A673 (cell line): ENCODE measurements at regions not wholly inside any gene's neighbourhood (a gene's known extent, or its start where the extent isn't known, plus 50 kb on each side); places are given as distances from the start of the nearest gene placed in this dataset.

ENCODE experiments used
- BruUV-seq: library from RNA; stranded (reverse); fragments of 400-500 nt; replicated peaks from 2 replicates; lab custom pipeline; 2021; lab: Mats Ljungman, UMichigan
- CTCF ChIA-PET: fragments of 300-600 bp; sonication (Branson Sonifier 250); formaldehyde crosslinking; loops from one replicate; lab custom pipeline; 2022; ENCODE audit warnings: antibody characterized with exemption; lab: Charles Lee
- POLR2A ChIA-PET: fragments of 300-600 bp; sonication (Branson Sonifier 250); formaldehyde crosslinking; loops from one replicate; lab custom pipeline; 2022; ENCODE audit warnings: antibody characterized with exemption; ENCODE audit not compliant: low non-redundant PET; lab: Charles Lee
- DNase-seq: peaks from one replicate; pipeline ENCODE4 v3.0.0-alpha.2; 2015; ENCODE audit warnings: low spot score
- H3K27ac ChIP-seq: fragments of 200-600 bp; sonication (generic); 2 replicates; pipeline ENCODE4 v1.5.1; 2016; ENCODE audit warnings: mixed run types, low read depth, mild to moderate bottlenecking, mixed read lengths, antibody characterized with exemption, low read length; ENCODE audit not compliant: poor library complexity, severe bottlenecking
- H3K27me3 ChIP-seq: fragments of 200-600 bp; sonication (generic); replicated peaks from 2 replicates; pipeline ENCODE4 v1.6.1; 2017; ENCODE audit warnings: mixed run types, low read depth, mild to moderate bottlenecking, mixed read lengths, antibody characterized with exemption, low read length; ENCODE audit not compliant: insufficient read depth, poor library complexity
- H3K36me3 ChIP-seq: fragments of 200-600 bp; sonication (generic); 2 replicates; pipeline ENCODE4 v1.6.1; 2016; ENCODE audit warnings: mixed run types, mild to moderate bottlenecking, mixed read lengths, antibody characterized with exemption, low read length; ENCODE audit not compliant: insufficient read depth, poor library complexity, severe bottlenecking
- H3K4me1 ChIP-seq: fragments of 200-600 bp; sonication (generic); 2 replicates; pipeline ENCODE4 v1.6.1; 2017; ENCODE audit warnings: mixed run types, mild to moderate bottlenecking, mixed read lengths, antibody characterized with exemption, low read length; ENCODE audit not compliant: insufficient read depth, poor library complexity, severe bottlenecking
- H3K4me3 ChIP-seq: fragments of 200-600 bp; sonication (generic); 2 replicates; pipeline ENCODE4 v1.5.1; 2016; ENCODE audit warnings: low read depth, mixed run types, mild to moderate bottlenecking, mixed read lengths, low read length; ENCODE audit not compliant: poor library complexity, severe bottlenecking
- H3K9me3 ChIP-seq: fragments of 200-600 bp; sonication (generic); 2 replicates; pipeline ENCODE4 v1.6.1; 2016; ENCODE audit warnings: mixed run types, low read depth, mild to moderate bottlenecking, mixed read lengths, antibody characterized with exemption, low read length; ENCODE audit not compliant: poor library complexity, severe bottlenecking
- EZH2 ChIP-seq: fragments of 200-600 bp; sonication (generic); IDR thresholded peaks from 2 replicates; pipeline ENCODE4 v1.6.1; 2017; ENCODE audit warnings: borderline replicate concordance, low read depth, mild to moderate bottlenecking, mixed read lengths, antibody characterized with exemption, low read length; ENCODE audit not compliant: poor library complexity, severe bottlenecking
- intact Hi-C: fragments of 100-400 bp; cut with micrococcal nuclease; formaldehyde crosslinking; loops from one replicate; pipeline ENCODE4 v1.10.0; 2022; ENCODE audit not compliant: unreplicated experiment
- TF ChIP-seq, protein P1 (sequence below): fragments of 300-800, 200-600 bp; sonication (generic); conservative IDR thresholded peaks from 2 replicates; pipeline ENCODE4 v1.5.1; 2017; ENCODE audit warnings: low read depth, mild to moderate bottlenecking, antibody characterized with exemption, low read length, moderate library complexity, mixed read lengths

DNA sequence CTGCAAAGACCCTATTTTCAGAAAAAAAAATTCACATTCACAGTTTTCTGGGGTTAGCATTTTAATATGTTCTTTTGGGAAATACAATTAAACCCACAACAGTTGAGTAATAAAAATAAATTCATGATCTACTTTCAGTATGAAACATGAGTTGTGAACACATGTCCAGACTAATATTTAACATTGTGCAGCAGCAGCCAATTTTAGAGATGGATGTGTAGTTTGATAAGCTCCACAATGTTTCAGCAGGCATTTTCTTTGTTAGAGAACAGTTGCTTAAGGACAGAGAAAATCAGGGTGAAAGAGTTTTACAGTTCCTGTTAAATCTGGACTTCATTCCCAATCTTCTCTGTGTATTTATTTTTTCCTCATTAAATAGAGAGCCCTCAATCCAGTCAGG lies 519.5 kb downstream of the PIK3C3 start:
- intact Hi-C loops = no loop called here
- no peaks in the 10 kb centered on the region for H3K4me1 ChIP-seq
- no peaks in the 10 kb centered on the region for H3K27me3 ChIP-seq
- no peaks in the 10 kb centered on the region for H3K9me3 ChIP-seq
- ChIA-PET POLR2A (no interaction called here), CTCF (no interaction called here)
- no peak for DNase-seq
- no peak overlapping the region for H3K27ac ChIP-seq
- BruUV-seq = no TSS peak
- H3K4me3 ChIP-seq = no peak overlapping the region
- TF ChIP-seq, protein P1, sequence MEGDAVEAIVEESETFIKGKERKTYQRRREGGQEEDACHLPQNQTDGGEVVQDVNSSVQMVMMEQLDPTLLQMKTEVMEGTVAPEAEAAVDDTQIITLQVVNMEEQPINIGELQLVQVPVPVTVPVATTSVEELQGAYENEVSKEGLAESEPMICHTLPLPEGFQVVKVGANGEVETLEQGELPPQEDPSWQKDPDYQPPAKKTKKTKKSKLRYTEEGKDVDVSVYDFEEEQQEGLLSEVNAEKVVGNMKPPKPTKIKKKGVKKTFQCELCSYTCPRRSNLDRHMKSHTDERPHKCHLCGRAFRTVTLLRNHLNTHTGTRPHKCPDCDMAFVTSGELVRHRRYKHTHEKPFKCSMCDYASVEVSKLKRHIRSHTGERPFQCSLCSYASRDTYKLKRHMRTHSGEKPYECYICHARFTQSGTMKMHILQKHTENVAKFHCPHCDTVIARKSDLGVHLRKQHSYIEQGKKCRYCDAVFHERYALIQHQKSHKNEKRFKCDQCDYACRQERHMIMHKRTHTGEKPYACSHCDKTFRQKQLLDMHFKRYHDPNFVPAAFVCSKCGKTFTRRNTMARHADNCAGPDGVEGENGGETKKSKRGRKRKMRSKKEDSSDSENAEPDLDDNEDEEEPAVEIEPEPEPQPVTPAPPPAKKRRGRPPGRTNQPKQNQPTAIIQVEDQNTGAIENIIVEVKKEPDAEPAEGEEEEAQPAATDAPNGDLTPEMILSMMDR = no peak
- no peak for TF ChIP-seq EZH2
- no peaks in the 10 kb centered on the region for H3K36me3 ChIP-seq

DNA sequence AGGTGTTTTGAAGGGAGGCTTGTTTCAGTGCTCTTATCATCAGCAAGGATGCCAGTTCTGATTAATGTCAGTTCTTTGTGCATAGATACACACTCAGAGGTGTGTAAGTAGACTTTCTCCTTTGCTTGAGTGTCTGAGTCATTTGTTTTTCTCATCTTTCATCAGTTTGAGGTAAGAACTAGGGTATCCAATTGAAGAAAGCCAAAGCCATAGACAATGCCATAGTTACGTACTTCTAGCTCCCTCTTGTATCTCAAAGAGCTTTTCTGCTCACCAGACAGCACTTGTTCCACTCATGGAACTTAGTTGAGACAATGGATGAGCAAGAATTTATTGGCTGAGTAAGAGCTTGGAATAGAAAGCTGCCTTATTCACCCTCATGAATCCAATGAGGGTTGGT lies 520.1 kb downstream of the PIK3C3 start:
- POLR2A ChIA-PET = no interaction called here
- DNase-seq = no peak
- Histone ChIP-seq H3K4me1 (no peaks in the 10 kb centered on the region), H3K4me3 (no peak overlapping the region), H3K27me3 (no peaks in the 10 kb centered on the region), H3K9me3 (no peaks in the 10 kb centered on the region), H3K36me3 (no peaks in the 10 kb centered on the region), H3K27ac (no peak overlapping the region)
- intact Hi-C loops = no loop called here
- BruUV-seq = no TSS peak
- TF ChIP-seq, protein P1 = no peak
- no peak for TF ChIP-seq EZH2
- CTCF ChIA-PET = no interaction called here

DNA sequence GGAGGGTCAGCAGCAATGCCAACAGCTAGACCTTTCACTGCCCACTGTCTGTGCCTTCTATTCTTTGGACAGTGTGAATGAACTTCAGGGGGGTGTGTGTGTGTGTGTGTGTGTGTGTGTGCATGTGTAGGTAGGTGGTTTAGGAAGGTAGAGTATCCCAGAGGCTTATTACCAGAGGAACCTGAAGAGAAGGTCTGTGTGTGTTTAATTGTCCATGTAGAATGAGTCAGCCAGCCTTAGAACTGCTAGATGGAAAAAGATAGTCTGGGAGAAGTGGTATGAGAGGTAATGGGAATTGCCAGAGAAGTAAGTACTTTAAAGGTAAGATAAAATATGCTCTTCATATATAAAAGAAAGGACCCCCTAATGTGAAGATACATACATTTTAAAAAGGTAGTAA lies 522.2 kb downstream of the PIK3C3 start:
- H3K4me1 ChIP-seq = no peaks in the 10 kb centered on the region
- no peak overlapping the region for H3K4me3 ChIP-seq
- BruUV-seq = no TSS peak
- no peak overlapping the region for H3K27ac ChIP-seq
- no peaks in the 10 kb centered on the region for H3K9me3 ChIP-seq
- POLR2A ChIA-PET = no interaction called here
- H3K36me3 ChIP-seq = no peaks in the 10 kb centered on the region
- CTCF ChIA-PET = no interaction called here
- TF ChIP-seq, protein P1 = no peak
- no peak for TF ChIP-seq EZH2
- intact Hi-C loops = no loop called here
- H3K27me3 ChIP-seq = no peaks in the 10 kb centered on the region
- no peak for DNase-seq
